Panc1 (cell line): ENCODE measurements at regions not wholly inside any gene's neighbourhood (a gene's known extent, or its start where the extent isn't known, plus 50 kb on each side); places are given as distances from the start of the nearest gene placed in this dataset.

ENCODE experiments used
- CTCF ChIP-seq: fragments of 450-650 bp; IDR thresholded peaks from 2 replicates; pipeline ENCODE4 v1.5.1; 2017; ENCODE audit warnings: mild to moderate bottlenecking
- TCF7L2 ChIP-seq: IDR thresholded peaks from 2 replicates; pipeline ENCODE4 v1.6.1; 2011; ENCODE audit warnings: mild to moderate bottlenecking, low read depth, low read length, inconsistent platforms

GRCh38 chr6:79391480-79391879 is 145.8 kb downstream of the LCA5 start:
- TF ChIP-seq CTCF (no peak), TCF7L2 (no peak)
